Thoracic aorta (tissue), 2 donors: ENCODE measurements at regions not wholly inside any gene's neighbourhood (a gene's known extent, or its start where the extent isn't known, plus 50 kb on each side); places are given as distances from the start of the nearest gene placed in this dataset.
"Not testable (repeated sequence)": the region's sequence is repeated elsewhere in the genome, so short reads cannot be mapped to it uniquely, and the experiment has no call there.

Source experiments
- ATAC-seq: fragments of 150-250 bp; one replicate; pipeline ENCODE4 v1.8.0; 2017; ENCODE audit warnings: low read depth; ENCODE audit not compliant: insufficient number of reproducible peaks, low FRiP score
- DNase-seq: peaks from one replicate; pipeline ENCODE4 v3.0.0-alpha.2; 2020; ENCODE audit warnings: low spot score
- H3K27ac ChIP-seq, 2 donors: fragments of 200-600 bp; sonication (generic); 1 replicate in 1 of 2; 2 replicates in 1 of 2; pipeline ENCODE4 v1.5.1; 2016; ENCODE audit warnings: mild to moderate bottlenecking in 2 of 2, moderate library complexity in 2 of 2
- H3K27me3 ChIP-seq: fragments of 200-600 bp; sonication (generic); replicated peaks from 2 replicates; pipeline ENCODE4 v1.6.0; 2016; ENCODE audit warnings: mild to moderate bottlenecking; ENCODE audit not compliant: insufficient read depth
- H3K36me3 ChIP-seq: fragments of 200-600 bp; sonication (generic); one replicate; pipeline ENCODE4 v1.5.1; 2016
- H3K4me1 ChIP-seq, 2 donors: fragments of 200-600 bp; sonication (generic); 1 replicate in 1 of 2; 2 replicates in 1 of 2; pipeline versions ENCODE4 v1.5.1 to v1.6.0; 2016; ENCODE audit warnings: low read depth in 2 of 2, mild to moderate bottlenecking in 1 of 2; ENCODE audit not compliant: control insufficient read depth in 1 of 2
- H3K4me3 ChIP-seq: fragments of 200-600 bp; sonication (generic); 2 replicates; pipeline ENCODE4 v1.5.1; 2016; ENCODE audit warnings: mild to moderate bottlenecking
- H3K9me3 ChIP-seq: fragments of 200-600 bp; sonication (generic); 2 replicates; pipeline ENCODE4 v1.5.1; 2016
- TF ChIP-seq, protein P1 (sequence below): fragments of 200-600 bp; sonication (generic); IDR thresholded peaks from one replicate; pipeline ENCODE4 v1.5.1; 2019; ENCODE audit warnings: antibody characterized with exemption

DNA sequence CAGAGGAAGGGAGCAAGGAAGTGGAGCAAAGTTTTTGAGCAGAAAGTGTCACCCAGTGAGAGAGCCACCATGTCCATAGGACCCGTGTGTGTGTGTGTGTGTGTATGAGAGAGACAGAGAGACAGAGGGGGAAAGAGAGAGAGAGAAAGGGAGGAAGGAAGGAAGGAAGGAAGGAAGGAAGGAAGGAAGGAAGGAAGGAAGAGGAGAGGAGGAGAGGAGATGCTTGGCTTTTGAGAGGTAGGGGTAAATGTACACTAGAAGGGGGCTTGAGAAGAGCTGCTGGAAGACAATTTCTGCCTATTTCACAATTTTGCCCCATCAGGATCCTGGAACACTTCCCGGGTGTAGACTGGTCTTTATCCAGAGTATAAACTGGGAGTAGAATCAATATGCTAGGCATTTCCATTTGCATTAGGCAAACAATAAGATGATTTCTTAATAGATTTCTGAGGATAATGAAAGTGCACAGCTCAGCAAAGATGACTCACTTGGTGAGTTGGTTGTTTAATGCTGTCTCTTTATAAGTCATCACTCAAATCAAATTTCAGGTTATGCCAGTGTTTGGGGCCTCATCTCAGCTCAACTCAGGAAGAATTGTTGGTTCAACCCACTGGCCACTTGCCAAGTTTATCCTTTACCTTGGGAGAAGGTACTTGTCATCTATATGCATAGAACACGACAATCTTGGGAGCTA lies 70.0 kb upstream of the FAM13C start:
- peaks cover 11 to 20% of the 10 kb centered on the region in 2 donors for H3K4me1 ChIP-seq
- TF ChIP-seq, protein P1, sequence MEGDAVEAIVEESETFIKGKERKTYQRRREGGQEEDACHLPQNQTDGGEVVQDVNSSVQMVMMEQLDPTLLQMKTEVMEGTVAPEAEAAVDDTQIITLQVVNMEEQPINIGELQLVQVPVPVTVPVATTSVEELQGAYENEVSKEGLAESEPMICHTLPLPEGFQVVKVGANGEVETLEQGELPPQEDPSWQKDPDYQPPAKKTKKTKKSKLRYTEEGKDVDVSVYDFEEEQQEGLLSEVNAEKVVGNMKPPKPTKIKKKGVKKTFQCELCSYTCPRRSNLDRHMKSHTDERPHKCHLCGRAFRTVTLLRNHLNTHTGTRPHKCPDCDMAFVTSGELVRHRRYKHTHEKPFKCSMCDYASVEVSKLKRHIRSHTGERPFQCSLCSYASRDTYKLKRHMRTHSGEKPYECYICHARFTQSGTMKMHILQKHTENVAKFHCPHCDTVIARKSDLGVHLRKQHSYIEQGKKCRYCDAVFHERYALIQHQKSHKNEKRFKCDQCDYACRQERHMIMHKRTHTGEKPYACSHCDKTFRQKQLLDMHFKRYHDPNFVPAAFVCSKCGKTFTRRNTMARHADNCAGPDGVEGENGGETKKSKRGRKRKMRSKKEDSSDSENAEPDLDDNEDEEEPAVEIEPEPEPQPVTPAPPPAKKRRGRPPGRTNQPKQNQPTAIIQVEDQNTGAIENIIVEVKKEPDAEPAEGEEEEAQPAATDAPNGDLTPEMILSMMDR: no peak
- ATAC-seq: no peak
- no peak for DNase-seq
- no peaks in the 10 kb centered on the region for H3K36me3 ChIP-seq
- H3K4me3 ChIP-seq: no peak overlapping the region
- no peaks in the 10 kb centered on the region for H3K27me3 ChIP-seq
- no peak overlapping the region for H3K27ac ChIP-seq
- no peaks in the 10 kb centered on the region for H3K9me3 ChIP-seq

DNA sequence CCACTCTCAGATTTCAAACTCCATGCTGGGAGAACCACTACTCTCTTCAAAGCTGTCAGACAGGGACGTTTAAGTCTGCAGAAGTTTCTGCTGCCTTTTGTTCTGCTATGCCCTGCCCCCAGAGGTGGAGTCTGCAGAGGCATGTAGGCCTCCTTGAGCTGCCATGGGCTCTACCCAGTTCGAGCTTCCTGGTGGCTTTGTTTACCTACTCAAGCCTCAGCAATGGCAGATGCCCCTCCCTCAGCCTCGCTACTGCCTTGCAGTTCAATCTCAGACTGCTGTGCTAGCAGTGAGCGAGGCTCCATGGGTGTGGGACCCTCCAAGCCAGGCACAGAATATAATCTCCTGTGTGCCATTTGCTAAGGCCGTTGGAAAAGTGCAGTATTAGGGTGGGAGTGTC lies 51.4 kb upstream of the FAM13C start:
- not testable (repeated sequence) for H3K27ac ChIP-seq, H3K4me1 ChIP-seq, H3K36me3 ChIP-seq, DNase-seq, H3K9me3 ChIP-seq, H3K4me3 ChIP-seq, H3K27me3 ChIP-seq, ATAC-seq
